Suppressor macrophage (primary cell): ENCODE measurements at regions not wholly inside any gene's neighbourhood (a gene's known extent, or its start where the extent isn't known, plus 50 kb on each side); places are given as distances from the start of the nearest gene placed in this dataset.
"Not testable (repeated sequence)": the region's sequence is repeated elsewhere in the genome, so short reads cannot be mapped to it uniquely, and the experiment has no call there.

ENCODE experiments used
- DNase-seq, 4 experiments: peaks; one replicate each; pipeline ENCODE4 v3.0.0-alpha.2; 2020 to 2022

DNA sequence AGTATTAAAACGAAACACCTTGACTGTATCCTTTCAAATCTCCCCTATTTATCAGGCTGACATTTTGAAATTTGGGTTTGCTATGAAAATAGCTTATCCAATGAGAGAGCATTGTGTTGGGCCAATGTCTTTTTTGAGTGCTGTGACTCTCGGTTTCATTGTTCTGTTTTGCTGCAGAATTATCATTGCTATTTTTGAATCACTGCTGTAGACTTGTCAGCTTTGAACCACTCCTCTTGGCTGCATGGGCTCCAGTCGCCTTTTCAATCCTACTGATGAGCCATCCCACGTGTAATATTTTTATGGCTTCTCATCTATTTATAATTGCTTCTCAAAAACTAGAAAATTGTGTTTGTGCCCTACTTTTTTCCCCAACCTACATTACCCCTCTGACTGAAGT, 322.8 kb downstream of the LNPK start:
- no peak for DNase-seq

DNA sequence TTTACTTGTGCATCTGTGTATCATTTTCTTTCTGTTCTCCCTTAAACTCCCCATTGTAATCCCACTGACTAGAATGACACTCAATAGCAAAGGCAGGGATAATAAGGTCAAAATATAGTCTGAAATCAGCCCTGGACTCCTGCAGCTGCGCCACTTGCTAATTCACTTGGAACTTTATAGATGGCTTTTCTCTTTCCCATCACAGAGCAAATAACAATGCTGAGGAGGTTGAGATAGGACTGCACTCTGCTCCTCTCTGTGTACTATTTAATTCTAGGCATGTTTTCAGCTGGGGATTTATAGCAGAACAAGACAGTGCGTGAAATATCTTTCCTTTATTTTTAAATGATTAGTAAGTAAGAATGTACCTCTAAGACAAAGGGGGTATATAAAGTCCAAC, 324.2 kb downstream of the LNPK start:
- no peak for DNase-seq

DNA sequence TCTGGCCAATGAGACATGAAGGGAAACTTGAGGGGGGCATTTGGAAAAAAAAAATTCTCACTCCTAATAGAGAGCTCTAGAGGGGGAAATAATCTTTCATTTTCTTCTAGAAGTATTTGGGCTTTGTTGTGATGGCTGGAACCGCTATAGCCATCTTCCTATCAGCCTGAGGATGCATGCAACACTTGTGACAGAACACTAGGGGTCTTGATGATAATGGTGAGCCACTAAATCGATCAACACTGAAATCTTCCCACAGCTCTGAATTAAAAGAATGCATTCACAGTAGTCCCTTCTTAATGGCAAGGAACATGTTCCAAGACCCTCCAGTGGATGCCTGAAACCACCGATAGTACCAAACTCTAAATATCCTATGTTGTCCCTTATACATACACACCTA, 325.3 kb downstream of the LNPK start:
- no peak for DNase-seq

DNA sequence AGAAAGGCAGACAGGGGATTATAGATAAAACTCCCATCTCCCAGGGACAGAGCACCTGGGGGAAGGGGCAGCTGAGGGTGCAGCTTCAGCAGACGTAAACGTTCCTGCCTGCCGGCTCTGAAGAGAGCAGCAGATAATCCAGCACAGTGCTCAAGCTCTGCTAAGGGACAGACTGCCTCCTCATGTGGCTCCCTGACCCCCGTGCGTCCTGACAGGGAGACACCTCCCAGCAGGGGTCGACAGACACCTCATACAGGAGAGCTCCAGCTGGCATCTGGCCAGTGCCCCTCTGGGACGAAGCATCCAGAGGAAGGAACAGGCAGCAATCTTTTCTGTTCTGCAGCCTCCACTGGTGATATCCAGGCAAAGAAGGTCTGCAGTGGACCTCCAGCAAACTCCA, 333.3 kb downstream of the LNPK start:
- not testable (repeated sequence) for DNase-seq

DNA sequence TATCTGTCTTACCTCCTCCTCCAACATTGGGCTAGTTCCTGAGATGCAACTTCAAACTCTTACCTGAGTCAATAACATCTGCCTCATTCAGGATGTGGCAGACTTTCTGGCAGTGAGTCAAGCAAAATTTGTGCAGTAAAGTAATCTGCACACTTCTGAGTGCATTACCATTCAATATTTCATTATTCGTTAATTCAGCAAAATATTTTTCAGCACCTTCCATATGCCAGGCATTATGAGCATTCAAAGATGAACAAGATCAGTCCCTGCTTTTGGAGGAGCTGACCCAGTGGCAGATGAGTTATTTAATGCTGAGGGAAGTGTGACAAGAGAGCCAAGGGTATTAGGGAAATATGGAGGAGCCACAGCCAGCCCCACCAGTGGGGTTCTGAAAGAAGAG, 339.7 kb downstream of the LNPK start:
- DNase-seq, result no peak

DNA sequence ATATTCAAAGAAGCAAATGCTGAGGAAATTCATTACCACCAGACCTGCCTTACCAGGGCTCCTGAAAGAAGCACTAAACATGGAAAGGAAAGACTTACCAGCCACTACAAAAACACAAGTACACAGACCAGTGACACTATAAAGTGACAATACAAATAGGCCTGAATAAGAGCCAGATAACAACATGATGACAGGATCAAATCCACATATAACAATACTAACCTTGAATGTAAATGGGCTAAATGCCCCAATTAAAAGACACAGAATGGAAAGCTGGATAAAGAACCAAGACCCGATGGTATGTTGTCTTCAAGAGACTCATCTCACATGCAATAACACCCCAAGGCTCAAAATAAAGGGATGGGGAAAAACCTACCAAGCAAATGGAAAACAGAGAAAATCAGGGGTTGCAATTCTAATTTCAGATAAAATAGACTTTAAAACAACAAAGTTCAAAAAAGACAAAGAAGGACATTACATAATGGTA, 353.4 kb downstream of the LNPK start:
- no peak for DNase-seq

DNA sequence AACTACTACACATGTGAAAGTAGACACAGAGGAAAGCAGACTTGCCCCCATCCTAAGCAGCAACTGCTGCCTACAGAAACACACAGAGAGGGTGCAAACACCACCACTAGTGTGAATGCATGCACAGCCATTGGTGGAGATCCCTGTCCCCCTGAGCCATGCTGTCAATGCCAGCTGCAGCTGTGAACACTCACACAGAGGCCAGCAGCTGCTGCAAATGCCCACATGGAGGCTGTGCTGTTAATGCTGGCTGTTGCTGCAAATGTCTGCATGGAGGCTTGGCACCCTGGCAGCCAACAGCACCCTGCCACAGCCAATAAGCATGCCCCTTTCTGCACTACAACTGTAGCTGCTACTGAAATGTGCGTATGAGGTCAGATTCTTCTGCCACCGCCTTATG, 355.0 kb downstream of the LNPK start:
- DNase-seq, result no peak

DNA sequence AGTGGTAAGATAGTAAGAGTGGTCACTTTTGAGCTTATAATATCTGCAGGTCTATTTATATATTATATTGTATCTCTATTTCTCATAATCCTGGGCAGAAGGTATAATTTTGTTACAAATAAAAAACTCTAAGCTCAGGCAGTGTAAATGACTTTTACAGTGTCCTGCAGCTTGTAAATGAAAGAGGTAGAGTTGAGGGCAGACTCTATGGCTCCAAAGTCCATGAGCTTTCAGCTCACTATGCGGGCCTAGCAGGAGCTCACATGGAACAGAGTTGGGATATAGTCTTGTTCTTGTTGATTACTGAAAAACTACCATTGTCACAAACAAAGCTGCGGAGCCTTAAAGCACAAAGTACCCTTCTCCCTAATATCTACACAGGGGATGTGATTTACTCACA, 361.4 kb downstream of the LNPK start:
- no peak for DNase-seq

DNA sequence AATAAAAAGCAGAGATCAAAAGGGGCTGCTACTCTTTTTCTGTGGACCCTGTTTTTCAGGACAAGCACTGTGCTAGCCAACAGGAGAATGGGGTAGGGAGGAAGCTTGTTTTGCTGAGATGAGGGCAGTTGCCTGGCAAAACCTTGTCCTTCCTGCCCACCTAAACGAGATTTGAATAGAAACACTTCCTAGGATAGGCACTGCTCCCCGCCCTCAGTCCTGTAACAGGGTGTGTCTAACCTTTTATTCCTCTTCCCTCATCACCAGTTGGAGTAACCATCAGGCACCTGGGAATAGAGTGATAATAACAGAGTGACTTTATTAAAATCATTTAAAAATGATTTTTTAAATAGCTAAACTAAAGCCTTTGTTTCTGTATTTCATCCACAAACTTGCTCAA, 368.8 kb downstream of the LNPK start:
- DNase-seq, result no peak

DNA sequence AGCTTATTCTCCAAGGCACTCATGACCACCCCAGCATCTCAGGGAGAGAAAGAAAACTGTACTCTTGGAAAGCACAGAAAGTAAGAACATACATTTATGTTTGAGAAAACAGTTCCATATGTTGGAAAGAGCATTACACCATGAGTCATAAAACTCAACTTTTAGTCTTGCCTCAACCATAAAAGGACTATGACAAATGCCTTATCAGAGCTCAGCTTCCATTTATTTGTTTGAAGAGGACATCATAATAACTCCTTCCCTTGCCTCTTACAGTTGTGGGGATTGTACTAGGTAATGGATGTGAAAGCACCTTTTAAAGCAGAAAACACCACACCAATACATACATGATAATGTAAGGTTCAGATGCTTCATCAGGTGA, 370.8 kb downstream of the LNPK start:
- no peak for DNase-seq

DNA sequence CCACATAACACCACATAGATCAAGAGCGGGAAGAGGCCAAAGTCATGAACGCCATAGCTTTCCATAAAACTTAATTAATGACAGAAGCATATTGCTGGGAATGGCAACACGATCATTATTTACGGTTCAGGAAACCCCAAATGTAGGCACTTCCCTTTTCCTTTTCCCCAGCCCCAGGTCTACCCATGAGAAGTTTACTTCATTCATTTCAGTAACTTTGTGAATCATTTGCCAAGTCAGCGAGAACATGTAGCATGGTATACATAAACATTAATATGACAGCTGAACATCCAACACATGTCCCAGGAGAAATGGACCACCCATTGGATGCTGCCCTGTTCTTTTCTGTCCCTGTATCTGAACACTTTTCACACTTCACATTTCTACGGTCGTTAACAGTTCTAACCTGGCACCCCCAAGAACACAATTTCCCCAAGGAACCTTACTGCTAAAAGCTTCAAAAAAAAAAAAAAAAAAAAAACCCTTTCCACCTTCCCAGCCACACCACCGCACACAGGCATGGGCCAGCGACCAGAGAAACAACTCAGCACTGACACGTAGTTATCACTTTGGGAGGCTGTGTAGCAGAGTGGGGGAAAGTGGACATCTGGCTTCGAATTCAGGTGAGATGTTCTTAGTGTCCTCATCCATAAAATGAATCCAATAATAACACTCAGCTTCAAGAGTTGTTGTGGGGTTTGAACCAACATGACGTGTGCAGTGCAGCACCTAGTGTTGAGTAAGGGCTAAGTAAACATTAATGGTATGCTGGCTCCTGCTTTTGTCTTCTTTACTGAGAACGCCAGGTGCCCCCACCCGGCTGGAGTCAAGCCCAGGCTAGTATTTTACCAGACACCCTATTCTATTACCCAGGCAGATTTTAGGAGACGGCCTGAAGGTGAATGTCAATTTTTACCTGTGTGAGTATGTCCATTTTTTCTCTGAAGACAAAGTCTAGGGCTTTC, 371.5 kb downstream of the LNPK start:
- no peak for DNase-seq

DNA sequence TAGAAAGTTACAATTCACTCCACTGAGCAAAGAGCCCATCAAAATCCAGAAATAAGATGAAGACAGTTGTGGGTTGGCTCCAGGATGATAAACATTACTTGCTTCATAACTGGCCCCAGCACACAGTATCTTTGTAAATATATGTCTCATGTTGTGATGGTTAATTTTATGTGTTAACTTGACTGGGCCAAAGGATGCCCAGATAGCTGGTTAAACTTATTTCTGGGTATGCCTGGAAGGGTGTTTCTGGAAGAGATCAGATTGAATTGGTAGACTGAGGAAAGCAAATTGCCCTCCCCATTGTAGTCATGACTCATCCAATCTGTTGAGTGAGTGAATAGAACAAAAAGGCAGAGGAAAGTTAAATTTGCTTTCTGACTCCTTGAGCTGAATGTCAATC, 373.8 kb downstream of the LNPK start:
- DNase-seq, result no peak

DNA sequence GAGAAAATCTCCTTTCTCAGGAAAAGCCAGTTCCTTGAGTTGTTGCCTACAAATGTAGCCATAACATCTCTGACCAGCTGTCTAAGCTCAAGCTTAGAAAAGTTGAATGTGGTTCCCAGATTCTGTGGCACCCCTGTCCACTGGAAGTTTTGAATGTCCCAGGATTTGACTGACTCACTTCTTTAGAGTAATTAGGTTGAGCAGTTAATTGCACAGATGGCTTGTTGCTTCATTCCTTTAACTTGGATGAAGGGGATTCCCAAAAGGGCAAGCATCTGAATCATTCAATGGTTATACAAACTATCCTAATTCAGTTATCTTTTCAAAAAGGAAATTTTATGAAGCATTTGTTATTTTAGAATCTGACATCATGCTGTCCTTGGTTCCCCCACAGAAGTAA, 374.7 kb downstream of the LNPK start:
- no peak for DNase-seq

DNA sequence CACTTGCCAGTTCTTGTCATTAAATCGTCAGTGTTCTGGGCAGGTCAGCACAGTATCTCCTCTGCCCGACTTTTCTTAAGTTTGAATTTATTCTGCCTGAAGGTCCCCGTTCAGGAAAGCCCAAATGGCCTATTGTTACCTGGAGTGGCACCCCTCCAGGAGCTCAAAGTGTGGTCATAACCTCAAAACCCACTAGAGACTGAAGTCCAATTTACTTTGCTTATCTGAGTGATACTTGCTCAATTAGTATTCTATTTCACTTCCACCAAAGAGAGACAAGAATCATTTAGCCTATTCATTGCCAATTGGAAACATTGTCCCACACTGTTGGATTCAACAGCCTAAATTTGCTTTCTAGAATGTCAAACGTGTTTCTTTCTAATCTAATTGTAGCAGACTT, 375.3 kb downstream of the LNPK start:
- no peak for DNase-seq

DNA sequence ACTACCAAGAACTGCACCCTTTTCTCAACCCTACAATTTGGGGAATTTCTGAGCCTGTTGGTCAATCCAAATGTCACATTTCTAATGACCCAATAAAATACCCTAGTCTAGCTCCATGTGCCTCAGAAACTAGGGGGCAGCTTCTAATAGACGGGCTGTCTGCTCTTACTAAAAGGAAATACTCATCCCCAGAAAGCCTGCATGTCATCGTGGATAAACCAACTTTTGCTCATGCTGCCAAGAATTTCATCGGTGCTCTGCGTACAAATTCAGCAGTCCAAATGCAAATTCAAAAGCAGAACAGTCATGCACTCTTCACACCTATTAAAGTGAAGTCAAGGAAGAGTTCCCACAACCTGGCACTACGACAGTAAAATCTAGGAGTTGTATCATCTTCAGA, 377.3 kb downstream of the LNPK start:
- DNase-seq, result no peak

DNA sequence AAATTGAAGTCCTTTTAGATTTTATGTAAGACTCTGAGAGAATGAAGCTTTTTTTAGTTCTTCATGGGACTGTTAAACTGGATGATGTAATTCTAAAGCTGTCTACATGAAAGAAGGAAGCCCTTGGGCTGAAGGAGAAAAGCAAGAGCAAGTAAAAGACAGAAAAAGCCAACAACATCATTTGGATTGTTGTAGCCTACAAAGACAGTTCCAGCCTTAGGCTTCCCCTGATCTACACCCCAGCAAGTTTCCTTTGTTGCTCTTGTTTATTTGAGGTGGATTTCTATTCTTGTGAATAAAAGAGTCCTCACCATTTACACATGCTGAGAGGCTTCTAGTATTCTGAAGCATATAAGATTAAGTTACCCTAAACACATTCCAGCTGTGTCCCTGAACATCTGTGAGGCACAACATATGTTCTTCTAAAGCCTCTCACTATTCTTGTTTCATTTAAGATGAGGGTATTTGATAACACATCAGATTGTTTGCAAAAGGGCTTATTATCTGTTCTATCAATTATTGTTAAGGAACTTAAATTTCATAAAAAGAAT, 377.8 kb downstream of the LNPK start:
- peak in 1 of 4 experiments; percentile 19 for DNase-seq

DNA sequence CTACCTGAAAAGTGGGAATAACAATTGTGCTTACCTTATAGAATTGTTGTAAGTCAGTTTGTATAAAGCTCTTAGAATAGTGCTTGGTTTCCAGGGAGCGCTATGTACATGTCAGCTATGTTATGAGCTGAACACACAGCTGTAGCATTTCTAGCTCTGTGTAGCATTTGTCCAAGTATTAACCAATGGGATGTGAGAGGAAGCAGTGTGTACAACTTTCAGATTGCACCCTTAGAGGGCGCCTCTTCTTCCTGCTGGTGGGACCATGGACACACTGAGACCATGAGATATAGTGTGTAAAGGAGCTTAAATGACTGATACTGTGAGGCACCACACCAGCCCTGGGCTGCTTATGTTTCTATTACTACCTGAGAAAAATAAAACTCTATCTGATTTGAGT, 380.2 kb downstream of the LNPK start:
- DNase-seq, result no peak

DNA sequence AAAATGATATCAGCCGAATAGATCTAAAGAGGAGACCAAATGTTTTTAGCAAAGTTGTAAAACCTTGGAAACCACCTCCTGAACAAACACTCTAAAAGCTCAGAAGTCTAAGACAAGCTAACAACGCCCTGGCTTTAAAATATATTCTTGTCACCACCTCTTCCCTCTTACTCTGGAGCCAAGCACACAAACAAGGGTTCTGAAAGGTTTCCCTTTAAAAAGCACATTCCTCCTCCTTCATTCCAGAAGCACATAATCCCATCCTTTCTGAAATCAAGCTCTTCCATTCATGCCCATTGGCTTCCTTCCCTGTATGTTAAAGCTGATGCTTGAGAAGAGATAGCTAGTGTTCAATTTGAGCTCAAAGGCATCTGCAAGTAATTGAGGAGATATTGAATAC, 382.0 kb downstream of the LNPK start:
- no peak for DNase-seq

DNA sequence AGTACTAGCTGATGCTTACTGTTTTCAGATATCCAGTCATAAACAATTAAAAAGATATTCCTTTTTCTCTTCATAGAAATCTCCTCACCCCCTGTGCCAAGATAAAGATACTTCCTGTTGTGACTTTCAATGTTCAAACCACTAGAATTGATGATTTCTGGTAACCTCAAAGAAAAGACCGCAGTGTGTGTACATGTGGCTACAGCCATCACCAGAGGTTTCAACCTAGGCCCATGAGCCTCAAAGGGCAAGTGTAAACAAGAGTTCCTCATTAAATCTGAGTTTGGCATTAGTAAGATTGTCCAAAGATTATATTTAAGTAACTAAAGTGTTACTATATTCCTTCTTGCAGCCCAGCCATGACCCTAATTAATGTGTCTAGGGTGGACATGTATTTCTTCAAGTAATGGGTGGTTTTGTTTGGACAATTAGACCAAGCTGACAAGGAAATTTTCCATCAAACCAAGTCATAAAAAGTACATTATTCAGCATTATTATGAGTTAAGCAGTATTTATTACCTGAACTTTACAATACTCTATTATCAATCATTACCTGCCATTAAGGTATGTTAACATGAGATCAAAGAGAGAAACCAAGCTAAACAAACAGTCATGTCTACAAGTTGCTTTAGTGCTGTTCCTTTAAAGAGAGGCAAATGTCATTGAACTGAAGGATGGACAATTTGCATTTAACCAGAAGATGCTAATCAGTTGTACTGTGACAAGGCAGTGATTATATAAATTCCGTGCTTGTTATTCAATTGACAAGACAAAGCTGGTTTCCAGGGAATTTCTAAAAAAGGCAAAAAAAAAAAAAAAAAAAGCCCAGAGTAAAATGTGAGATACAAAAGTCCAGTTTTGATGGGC, 382.7 kb downstream of the LNPK start:
- no peak for DNase-seq

DNA sequence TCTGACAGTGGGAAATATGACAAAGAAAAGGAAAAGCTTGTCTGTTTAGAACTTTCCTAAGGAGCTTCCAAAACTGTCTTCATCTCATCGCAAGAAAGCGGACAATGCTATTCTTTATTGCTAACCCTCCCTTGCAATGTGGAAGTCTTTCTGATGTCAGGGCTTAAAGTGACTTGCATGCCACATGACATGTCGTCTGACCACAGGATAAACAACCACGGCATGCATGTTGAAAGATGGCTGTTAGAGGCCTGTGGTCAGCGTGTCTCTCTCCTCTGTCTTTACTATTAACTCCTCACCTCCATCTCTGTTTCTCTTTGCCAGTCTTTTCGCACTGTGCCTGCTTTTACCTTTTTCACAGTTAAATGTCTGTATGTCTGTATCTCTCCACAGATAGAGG, 389.8 kb downstream of the LNPK start:
- DNase-seq, result peak in 3 of 4 experiments; percentile 13 to 21 (median 18)

DNA sequence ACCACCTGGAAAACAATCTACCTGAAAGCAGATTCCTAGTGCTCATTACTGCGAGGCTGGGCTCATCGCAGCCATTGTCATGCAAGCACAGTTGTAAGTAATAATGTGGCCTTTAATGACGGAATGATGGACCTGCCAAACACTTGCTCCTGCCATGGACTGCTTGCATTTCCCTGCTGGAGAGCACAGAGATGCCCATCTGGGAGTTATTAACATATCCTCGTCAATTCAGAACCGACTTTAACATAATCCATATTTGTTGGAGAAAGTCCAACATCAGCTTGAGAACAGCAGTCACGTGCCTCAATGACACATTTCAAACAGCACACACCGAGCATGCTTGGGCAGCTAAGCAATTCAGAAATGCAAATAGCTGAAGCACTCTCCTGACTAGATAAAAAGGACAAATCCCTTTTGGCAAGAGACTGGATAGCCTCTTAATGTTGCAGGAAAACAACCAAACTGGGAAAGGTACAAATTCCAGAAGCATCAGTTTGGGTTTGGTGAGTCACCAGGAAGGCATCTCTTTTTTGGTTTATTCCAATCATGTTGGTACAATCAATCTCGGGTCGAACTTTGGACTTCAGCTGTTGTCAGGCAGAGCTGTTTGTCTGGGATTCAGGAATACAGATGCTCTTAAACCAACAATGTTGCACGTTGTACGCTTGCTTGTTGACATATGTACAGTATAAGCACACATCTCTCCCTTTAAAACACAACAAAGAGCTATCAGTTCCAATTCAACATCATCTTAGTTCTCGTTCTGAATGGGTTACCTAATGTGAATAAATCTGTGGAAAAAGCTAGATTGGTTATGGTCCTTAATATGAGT, 395.8 kb downstream of the LNPK start:
- no peak for DNase-seq

DNA sequence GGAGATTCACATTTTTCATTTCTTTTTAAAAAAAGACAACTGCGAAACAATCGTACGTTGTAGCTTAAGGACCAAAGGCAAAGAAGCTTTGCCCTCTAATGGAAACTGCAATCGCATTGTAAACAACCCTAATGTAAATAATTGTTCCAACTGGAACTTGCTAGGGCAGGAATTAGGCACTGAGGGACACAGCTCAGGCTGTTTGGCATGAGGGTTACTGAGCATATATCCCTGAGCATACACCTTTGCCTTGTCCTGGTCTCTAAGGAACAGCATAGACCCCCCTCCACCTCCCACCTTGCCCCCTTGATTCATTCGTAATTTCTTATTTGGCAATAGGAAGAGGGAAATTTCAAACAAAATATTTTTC, 396.4 kb downstream of the LNPK start:
- DNase-seq, result no peak
